Neural cell (in vitro differentiated cells): ENCODE measurements at regions not wholly inside any gene's neighbourhood (a gene's known extent, or its start where the extent isn't known, plus 50 kb on each side); places are given as distances from the start of the nearest gene placed in this dataset.

Experiments used
- H2AFZ ChIP-seq: fragments of 200-600, 300-800 bp; sonication (generic), shearing (Covaris generic); 2 replicates; pipeline ENCODE4 v1.6.0; 2014; ENCODE audit warnings: low read depth, mild to moderate bottlenecking, antibody characterized with exemption, low read length, moderate library complexity
- H3F3A ChIP-seq: fragments of 200-600 bp; shearing (Covaris generic); 2 replicates; pipeline ENCODE4 v1.6.1; 2016; ENCODE audit warnings: mild to moderate bottlenecking, moderate library complexity, mixed read lengths, antibody characterized with exemption, low read length; ENCODE audit not compliant: insufficient read depth, poor library complexity, severe bottlenecking
- H3K27ac ChIP-seq: fragments of 200-600, 300-800 bp; sonication (generic), shearing (Covaris generic); 2 replicates; pipeline ENCODE4 v1.5.1; 2014; ENCODE audit warnings: mild to moderate bottlenecking, low read length, moderate library complexity
- H3K27me3 ChIP-seq: fragments of 300-800, 200-600 bp; sonication (generic), shearing (Covaris generic); 2 replicates; pipeline ENCODE4 v1.6.0; 2014; ENCODE audit warnings: mild to moderate bottlenecking, low read depth, low read length, moderate library complexity; ENCODE audit not compliant: insufficient read depth
- H3K36me3 ChIP-seq: fragments of 300-800, 200-600 bp; sonication (generic), shearing (Covaris generic); 2 replicates; pipeline ENCODE4 v1.5.1; 2014; ENCODE audit warnings: mild to moderate bottlenecking, antibody characterized with exemption, low read length, moderate library complexity; ENCODE audit not compliant: insufficient read depth
- H3K4me2 ChIP-seq: fragments of 300-800, 200-600 bp; sonication (generic), shearing (Covaris generic); 2 replicates; pipeline ENCODE4 v1.6.0; 2014; ENCODE audit warnings: mild to moderate bottlenecking, low read length
- H3K4me3 ChIP-seq: fragments of 300-800, 200-600 bp; sonication (generic), shearing (Covaris generic); 2 replicates; pipeline ENCODE4 v1.5.1; 2014; ENCODE audit warnings: mild to moderate bottlenecking, low read length, moderate library complexity
- H3K79me2 ChIP-seq: fragments of 200-600 bp; shearing (Covaris generic); replicated peaks from 2 replicates; pipeline ENCODE4 v1.6.0; 2014; ENCODE audit warnings: mild to moderate bottlenecking, low read length, moderate library complexity; ENCODE audit not compliant: insufficient read depth
- H3K9ac ChIP-seq: fragments of 300-800, 200-600 bp; sonication (generic), shearing (Covaris generic); 2 replicates; pipeline ENCODE4 v1.6.1; 2016; ENCODE audit warnings: mild to moderate bottlenecking, low read length, mixed read lengths
- H3K9me2 ChIP-seq: fragments of 200-600 bp; shearing (Covaris generic); 2 replicates; pipeline ENCODE4 v1.6.1; 2016; ENCODE audit warnings: mild to moderate bottlenecking, low read length, mixed read lengths; ENCODE audit not compliant: insufficient read depth
- H3K9me3 ChIP-seq: fragments of 200-600, 300-800 bp; sonication (generic), shearing (Covaris generic); 2 replicates; pipeline ENCODE4 v1.6.1; 2016; ENCODE audit warnings: mild to moderate bottlenecking, mixed run types, low read length, moderate library complexity, mixed read lengths
- H4K20me1 ChIP-seq: fragments of 200-600 bp; shearing (Covaris generic); 2 replicates; pipeline ENCODE4 v1.6.1; 2016; ENCODE audit warnings: mild to moderate bottlenecking, mixed run types; ENCODE audit not compliant: insufficient read depth
- CTCF ChIP-seq: fragments of 450-650 bp; IDR thresholded peaks from 2 replicates; pipeline ENCODE4 v1.5.1; 2014; ENCODE audit warnings: antibody characterized with exemption, mild to moderate bottlenecking, moderate library complexity; ENCODE audit not compliant: poor library complexity, severe bottlenecking
- EP300 ChIP-seq: fragments of 450-650 bp; conservative IDR thresholded peaks from 2 replicates; pipeline ENCODE4 v1.6.1; 2014; ENCODE audit warnings: antibody characterized with exemption, mild to moderate bottlenecking, moderate library complexity; ENCODE audit not compliant: poor library complexity, severe bottlenecking
- EZH2 ChIP-seq: fragments of 200-600, 300-800 bp; shearing (Covaris generic), sonication (generic); IDR thresholded peaks from 2 replicates; pipeline ENCODE4 v1.6.1; 2014; ENCODE audit warnings: antibody characterized with exemption, low read length, borderline replicate concordance, mild to moderate bottlenecking; ENCODE audit not compliant: insufficient read depth, poor library complexity, severe bottlenecking
- MXI1 ChIP-seq: fragments of 450-650 bp; conservative IDR thresholded peaks from 2 replicates; pipeline ENCODE4 v1.6.1; 2014; ENCODE audit warnings: antibody characterized with exemption, mild to moderate bottlenecking; ENCODE audit not compliant: poor library complexity, severe bottlenecking
- POLR2AphosphoS5 ChIP-seq: IDR thresholded peaks from 2 replicates; pipeline ENCODE4 v1.6.1; 2012
- RAD21 ChIP-seq: fragments of 450-650 bp; conservative IDR thresholded peaks from 2 replicates; pipeline ENCODE4 v1.6.1; 2014; ENCODE audit warnings: antibody characterized with exemption, mild to moderate bottlenecking, moderate library complexity
- REST ChIP-seq: IDR thresholded peaks from 2 replicates; pipeline ENCODE4 v1.6.1; 2012; ENCODE audit warnings: borderline replicate concordance
- SMC3 ChIP-seq: fragments of 450-650 bp; conservative IDR thresholded peaks from 2 replicates; pipeline ENCODE4 v1.6.1; 2014; ENCODE audit warnings: antibody characterized with exemption, mild to moderate bottlenecking, moderate library complexity; ENCODE audit not compliant: poor library complexity
- TAF1 ChIP-seq: IDR thresholded peaks from 2 replicates; pipeline ENCODE4 v1.6.1; 2012; ENCODE audit warnings: low read depth

GRCh38 chr7:110356438-110356837 is 734.5 kb upstream of the LRRN3 start:
- Histone ChIP-seq H3K4me3 (no peak overlapping the region), H3K9ac (no peak overlapping the region), H3K79me2 (no peaks in the 10 kb centered on the region), H3K4me2 (no peak overlapping the region), H3K36me3 (no peaks in the 10 kb centered on the region), H2AFZ (no peak overlapping the region), H3K9me2 (no peaks in the 10 kb centered on the region), H3K27me3 (no peaks in the 10 kb centered on the region), H3F3A (no peaks in the 10 kb centered on the region), H3K9me3 (no peaks in the 10 kb centered on the region), H3K27ac (no peak overlapping the region), H4K20me1 (no peaks in the 10 kb centered on the region)
- no peak for TF ChIP-seq MXI1

GRCh38 chr7:110358028-110358427 is 732.9 kb upstream of the LRRN3 start:
- TF ChIP-seq REST (no peak), MXI1 (no peak), EP300 (no peak), SMC3 (no peak), RAD21 (no peak), CTCF (no peak), TAF1 (no peak), EZH2 (no peak), POLR2AphosphoS5 (no peak)
- Histone ChIP-seq H3K9me3 (no peaks in the 10 kb centered on the region), H3K9ac (no peak overlapping the region), H3K27ac (no peak overlapping the region), H3F3A (no peaks in the 10 kb centered on the region), H3K4me2 (no peak overlapping the region), H3K79me2 (no peaks in the 10 kb centered on the region), H3K36me3 (no peaks in the 10 kb centered on the region), H3K27me3 (no peaks in the 10 kb centered on the region), H4K20me1 (no peaks in the 10 kb centered on the region), H3K4me3 (no peak overlapping the region), H3K9me2 (no peaks in the 10 kb centered on the region), H2AFZ (no peak overlapping the region)

GRCh38 chr7:110371709-110372108 is 719.2 kb upstream of the LRRN3 start:
- no peak for TF ChIP-seq POLR2AphosphoS5
- no peak for TF ChIP-seq EZH2
- no peak for TF ChIP-seq SMC3
- no peak for TF ChIP-seq TAF1
- no peak for TF ChIP-seq REST
- no peak for TF ChIP-seq CTCF
- TF ChIP-seq RAD21: no peak
- TF ChIP-seq MXI1: no peak
- no peak for TF ChIP-seq EP300
- Histone ChIP-seq H3K9me2 (no peaks in the 10 kb centered on the region), H3K9ac (no peak overlapping the region), H3K36me3 (no peaks in the 10 kb centered on the region), H3K9me3 (no peaks in the 10 kb centered on the region), H3K4me2 (no peak overlapping the region), H3F3A (no peaks in the 10 kb centered on the region), H3K27ac (no peak overlapping the region), H3K4me3 (no peak overlapping the region), H3K27me3 (no peaks in the 10 kb centered on the region), H3K79me2 (no peaks in the 10 kb centered on the region), H2AFZ (no peak overlapping the region), H4K20me1 (no peaks in the 10 kb centered on the region)
